ENCODE measurements at regions not wholly inside any gene's neighbourhood (a gene's known extent, or its start where the extent isn't known, plus 50 kb on each side); places are given as distances from the start of the nearest gene placed in this dataset.

GRCh38 chr11:92810423-92811064 lies 158.9 kb upstream of the MTNR1B start:
- no peaks in the 10 kb centered on the region for H3K36me3 ChIP-seq (ENCODE audit: control insufficient read depth, insufficient read depth, low read length)
- no peak overlapping the region for H3K4me3 ChIP-seq (replicated peaks; ENCODE audit: low read depth, low read length)
- no peaks in the 10 kb centered on the region for H3K27me3 ChIP-seq (replicated peaks; ENCODE audit: control insufficient read depth, insufficient read depth, low read length)
- TF ChIP-seq CTCF (IDR thresholded peaks at IDR 0.05; ENCODE audit: insufficient read depth, low read length, poor library complexity, severe bottlenecking): no peak
- DNase-seq (ENCODE audit: extremely low read depth, insufficient read length): no peak

- no peak for TF ChIP-seq CTCF (IDR thresholded peaks at IDR 0.05; ENCODE audit: insufficient read depth, low read length, poor library complexity, severe bottlenecking)
- H3K36me3 ChIP-seq (ENCODE audit: control insufficient read depth, insufficient read depth, low read length): no peaks in the 10 kb centered on the region
- H3K4me3 ChIP-seq (replicated peaks; ENCODE audit: low read depth, low read length): no peak overlapping the region
- no peaks in the 10 kb centered on the region for H3K27me3 ChIP-seq (replicated peaks; ENCODE audit: control insufficient read depth, insufficient read depth, low read length)
- DNase-seq (ENCODE audit: extremely low read depth, insufficient read length): no peak
Measured at GRCh38 chr11:92811341-92811740, 158.1 kb upstream of the MTNR1B start.

- TF ChIP-seq CTCF (IDR thresholded peaks at IDR 0.05; ENCODE audit: insufficient read depth, low read length, poor library complexity, severe bottlenecking): no peak
- DNase-seq (ENCODE audit: extremely low read depth, insufficient read length): no peak
Measured at GRCh38 chr11:92812841-92813240, 156.6 kb upstream of the MTNR1B start.

GRCh38 chr11:92819830-92820229 lies 149.6 kb upstream of the MTNR1B start:
- TF ChIP-seq CTCF (IDR thresholded peaks at IDR 0.05; ENCODE audit: insufficient read depth, low read length, poor library complexity, severe bottlenecking): no peak
- no peak for DNase-seq (ENCODE audit: extremely low read depth, insufficient read length)
- no peaks in the 10 kb centered on the region; the same call in 1 of the 2 replicates for H3K27me3 ChIP-seq (replicated peaks; ENCODE audit: control insufficient read depth, insufficient read depth, low read length)
- H3K4me3 ChIP-seq (replicated peaks; ENCODE audit: low read depth, low read length): no peak overlapping the region
- no peaks in the 10 kb centered on the region for H3K36me3 ChIP-seq (ENCODE audit: control insufficient read depth, insufficient read depth, low read length)

More at GRCh38 chr11:92812841-92813240, 156.6 kb upstream of the MTNR1B start:
- Histone ChIP-seq H3K27me3 (replicated peaks; ENCODE audit: control insufficient read depth, insufficient read depth, low read length) (no peaks in the 10 kb centered on the region; the same call in 1 of the 2 replicates), H3K36me3 (ENCODE audit: control insufficient read depth, insufficient read depth, low read length) (no peaks in the 10 kb centered on the region), H3K4me3 (replicated peaks; ENCODE audit: low read depth, low read length) (no peak overlapping the region)

- Histone ChIP-seq H3K4me3 (replicated peaks; ENCODE audit: low read depth, low read length) (no peak overlapping the region), H3K36me3 (ENCODE audit: control insufficient read depth, insufficient read depth, low read length) (no peaks in the 10 kb centered on the region), H3K27me3 (replicated peaks; ENCODE audit: control insufficient read depth, insufficient read depth, low read length) (no peaks in the 10 kb centered on the region; the same call in 1 of the 2 replicates)
- no peak for TF ChIP-seq CTCF (IDR thresholded peaks at IDR 0.05; ENCODE audit: insufficient read depth, low read length, poor library complexity, severe bottlenecking)
- no peak for DNase-seq (ENCODE audit: extremely low read depth, insufficient read length)
Measured at GRCh38 chr11:92820860-92821259, 148.6 kb upstream of the MTNR1B start.

GRCh38 chr11:92822410-92822809 lies 147.0 kb upstream of the MTNR1B start:
- no peak for TF ChIP-seq CTCF (IDR thresholded peaks at IDR 0.05; ENCODE audit: insufficient read depth, low read length, poor library complexity, severe bottlenecking)
- no peak for DNase-seq (ENCODE audit: extremely low read depth, insufficient read length)
- no peaks in the 10 kb centered on the region for H3K27me3 ChIP-seq (replicated peaks; ENCODE audit: control insufficient read depth, insufficient read depth, low read length)
- H3K4me3 ChIP-seq (replicated peaks; ENCODE audit: low read depth, low read length): no peak overlapping the region
- no peaks in the 10 kb centered on the region for H3K36me3 ChIP-seq (ENCODE audit: control insufficient read depth, insufficient read depth, low read length)
